CD14-positive monocyte (primary cell): ENCODE measurements at regions not wholly inside any gene's neighbourhood (a gene's known extent, or its start where the extent isn't known, plus 50 kb on each side); places are given as distances from the start of the nearest gene placed in this dataset.

ENCODE experiments used
- DNase-seq, 3 donors: peaks; one replicate each; pipeline ENCODE4 v3.0.0-alpha.2; 2011 to 2022
- H2AFZ ChIP-seq: 2 replicates; pipeline ENCODE4 v1.6.0; 2012; ENCODE audit warnings: mild to moderate bottlenecking, low read depth, low read length, inconsistent platforms; ENCODE audit not compliant: insufficient read depth, poor library complexity, severe bottlenecking
- H3K27ac ChIP-seq, 2 donors: 1 replicate in 1 of 2; 2 replicates in 1 of 2; pipeline ENCODE4 v1.5.1; 2012 to 2013; ENCODE audit warnings: low read length in 2 of 2, control low read depth in 1 of 2, inconsistent platforms in 1 of 2, low read depth in 1 of 2, mild to moderate bottlenecking in 1 of 2
- H3K27me3 ChIP-seq, 2 donors: one replicate each; pipeline versions ENCODE4 v1.6.0 to v1.6.1; 2011 to 2013; ENCODE audit warnings: low read length in 2 of 2; ENCODE audit not compliant: control insufficient read depth in 2 of 2, insufficient read depth in 2 of 2
- H3K36me3 ChIP-seq, 2 donors: replicated peaks in 1 of 2; 1 replicate in 1 of 2; 2 replicates in 1 of 2; pipeline versions ENCODE4 v1.5.1 to v1.6.1; 2012 to 2013; ENCODE audit warnings: low read length in 2 of 2, control low read depth in 1 of 2, inconsistent platforms in 1 of 2, mild to moderate bottlenecking in 1 of 2; ENCODE audit not compliant: insufficient read depth in 2 of 2, control insufficient read depth in 1 of 2
- H3K4me1 ChIP-seq, 2 donors: 1 replicate in 1 of 2; 2 replicates in 1 of 2; pipeline versions ENCODE4 v1.5.1 to v1.6.1; 2012 to 2013; ENCODE audit warnings: low read length in 2 of 2, control low read depth in 1 of 2, inconsistent platforms in 1 of 2, mild to moderate bottlenecking in 1 of 2, moderate library complexity in 1 of 2; ENCODE audit not compliant: insufficient read depth in 2 of 2, control insufficient read depth in 1 of 2
- H3K4me2 ChIP-seq: replicated peaks from 2 replicates; pipeline ENCODE3; 2012; ENCODE audit warnings: low read length, moderate library complexity, mild to moderate bottlenecking; ENCODE audit not compliant: poor library complexity, severe bottlenecking; ENCODE audit errors: extremely low read depth
- H3K4me3 ChIP-seq, 3 experiments: fragments of 200-600 bp in 1 of 3; sonication (generic) in 1 of 3; replicated peaks in 1 of 3; 1 replicate in 2 of 3; 2 replicates in 1 of 3; pipeline ENCODE4 v1.5.1; 2011 to 2013; ENCODE audit warnings: low read length in 3 of 3, mild to moderate bottlenecking in 3 of 3, control low read depth in 2 of 3, low read depth in 2 of 3, inconsistent platforms in 1 of 3, moderate library complexity in 1 of 3
- H3K79me2 ChIP-seq: 2 replicates; pipeline ENCODE4 v1.6.0; 2012; ENCODE audit warnings: mild to moderate bottlenecking, control low read depth, inconsistent platforms, low read length, moderate library complexity; ENCODE audit not compliant: insufficient read depth
- H3K9ac ChIP-seq: 2 replicates; pipeline ENCODE4 v1.6.0; 2017; ENCODE audit warnings: low read length, mild to moderate bottlenecking; ENCODE audit not compliant: insufficient read depth, poor library complexity, severe bottlenecking
- H3K9me3 ChIP-seq, 2 donors: replicated peaks in 1 of 2; 1 replicate in 1 of 2; 2 replicates in 1 of 2; pipeline versions ENCODE4 v1.5.1 to v1.6.1; 2012 to 2013; ENCODE audit warnings: low read length in 2 of 2, control low read depth in 1 of 2; ENCODE audit not compliant: control insufficient read depth in 1 of 2, insufficient read depth in 1 of 2
- H4K20me1 ChIP-seq: 2 replicates; pipeline ENCODE4 v1.6.0; 2012; ENCODE audit warnings: mild to moderate bottlenecking, low read length, control low read depth, moderate library complexity; ENCODE audit not compliant: insufficient read depth
- H3K27ac Mint-ChIP-seq, 7 donors: one replicate each; pipeline ENCODE4 v1.8.0; 2020; ENCODE audit warnings: mild to moderate bottlenecking in 7 of 7, mixed read lengths in 7 of 7, moderate library complexity in 6 of 7, inconsistent platforms in 2 of 7
- H3K27me3 Mint-ChIP-seq, 3 donors: one replicate each; pipeline ENCODE4 v1.8.0; 2021 to 2022; ENCODE audit warnings: low read depth in 3 of 3, mild to moderate bottlenecking in 3 of 3, mixed read lengths in 3 of 3, moderate library complexity in 3 of 3, inconsistent platforms in 1 of 3
- H3K36me3 Mint-ChIP-seq, 2 donors: one replicate each; pipeline ENCODE4 v1.8.0; 2020; ENCODE audit warnings: mixed read lengths in 2 of 2, inconsistent platforms in 1 of 2, mild to moderate bottlenecking in 1 of 2
- H3K4me1 Mint-ChIP-seq: one replicate; pipeline ENCODE4 v1.8.0; 2020; ENCODE audit warnings: mild to moderate bottlenecking, mixed read lengths
- H3K4me3 Mint-ChIP-seq, 2 donors: one replicate each; pipeline ENCODE4 v1.8.0; 2020; ENCODE audit warnings: mild to moderate bottlenecking in 2 of 2, mixed read lengths in 2 of 2, moderate library complexity in 1 of 2
- H3K9me3 Mint-ChIP-seq, 7 donors: one replicate each; pipeline ENCODE4 v1.8.0; 2020 to 2022; ENCODE audit warnings: mixed read lengths in 7 of 7, mild to moderate bottlenecking in 6 of 7, moderate library complexity in 6 of 7, inconsistent platforms in 2 of 7
- WGBS: methylation state at CpG from one replicate; pipeline ENCODE4 v1.1.5; 2013; ENCODE audit warnings: missing lambda C conversion rate; ENCODE audit not compliant: insufficient coverage; 5-methylcytosine and 5-hydroxymethylcytosine counted together
- intact Hi-C, 2 donors: fragments of 100-400 bp; cut with micrococcal nuclease; formaldehyde crosslinking; loops; one replicate each; pipeline versions ENCODE4 v1.15.0 to v1.15.1; 2023
- TF ChIP-seq, protein P1 (sequence below): fragments of 200-600 bp; IDR thresholded peaks from one replicate; pipeline ENCODE4 v1.8.0; 2022; ENCODE audit warnings: antibody characterized with exemption, mild to moderate bottlenecking

DNA sequence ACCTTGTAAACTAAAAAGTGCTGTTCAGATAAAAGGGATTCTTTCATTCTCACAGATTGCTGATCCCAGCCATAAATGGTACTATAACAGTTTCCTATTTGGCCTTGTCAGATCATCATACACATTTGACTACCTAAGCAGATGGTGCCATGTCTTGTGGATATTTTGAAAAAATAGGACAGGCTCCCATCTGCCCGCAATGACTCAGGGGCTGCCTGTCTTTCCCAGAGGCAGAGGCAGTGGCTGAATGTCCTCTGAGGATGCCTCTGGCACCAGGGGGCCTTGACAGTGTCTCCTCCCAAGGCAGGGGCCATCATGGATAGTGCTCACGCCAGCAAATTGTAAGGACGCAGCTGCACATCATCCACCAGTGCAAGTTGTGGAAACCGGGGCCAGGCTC lies 323.0 kb upstream of the PODXL start:
- no peaks in the 10 kb centered on the region for H3K79me2 ChIP-seq
- 86% methylated on average over 4 of the region's 4 CpGs for WGBS
- H3K4me3 ChIP-seq = no peak overlapping the region
- no peaks in the 10 kb centered on the region for H3K9me3 ChIP-seq
- H3K4me2 ChIP-seq = no peak overlapping the region
- H3K36me3 Mint-ChIP-seq = no peaks in the 10 kb centered on the region
- H4K20me1 ChIP-seq = no peaks in the 10 kb centered on the region
- H3K4me3 Mint-ChIP-seq = no peak overlapping the region
- H3K4me1 ChIP-seq = no peaks in the 10 kb centered on the region
- H3K27me3 Mint-ChIP-seq = peaks cover 0 to 4% (median 4%) of the 10 kb centered on the region in 3 donors
- no peaks in the 10 kb centered on the region for H3K4me1 Mint-ChIP-seq
- H3K36me3 ChIP-seq = no peaks in the 10 kb centered on the region
- no peak overlapping the region for H3K27ac Mint-ChIP-seq
- TF ChIP-seq, protein P1, sequence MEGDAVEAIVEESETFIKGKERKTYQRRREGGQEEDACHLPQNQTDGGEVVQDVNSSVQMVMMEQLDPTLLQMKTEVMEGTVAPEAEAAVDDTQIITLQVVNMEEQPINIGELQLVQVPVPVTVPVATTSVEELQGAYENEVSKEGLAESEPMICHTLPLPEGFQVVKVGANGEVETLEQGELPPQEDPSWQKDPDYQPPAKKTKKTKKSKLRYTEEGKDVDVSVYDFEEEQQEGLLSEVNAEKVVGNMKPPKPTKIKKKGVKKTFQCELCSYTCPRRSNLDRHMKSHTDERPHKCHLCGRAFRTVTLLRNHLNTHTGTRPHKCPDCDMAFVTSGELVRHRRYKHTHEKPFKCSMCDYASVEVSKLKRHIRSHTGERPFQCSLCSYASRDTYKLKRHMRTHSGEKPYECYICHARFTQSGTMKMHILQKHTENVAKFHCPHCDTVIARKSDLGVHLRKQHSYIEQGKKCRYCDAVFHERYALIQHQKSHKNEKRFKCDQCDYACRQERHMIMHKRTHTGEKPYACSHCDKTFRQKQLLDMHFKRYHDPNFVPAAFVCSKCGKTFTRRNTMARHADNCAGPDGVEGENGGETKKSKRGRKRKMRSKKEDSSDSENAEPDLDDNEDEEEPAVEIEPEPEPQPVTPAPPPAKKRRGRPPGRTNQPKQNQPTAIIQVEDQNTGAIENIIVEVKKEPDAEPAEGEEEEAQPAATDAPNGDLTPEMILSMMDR = no peak
- no peak overlapping the region for H2AFZ ChIP-seq
- peaks cover 0 to 2% (median 0%) of the 10 kb centered on the region in 7 donors for H3K9me3 Mint-ChIP-seq
- intact Hi-C loops = no loop called here
- no peak overlapping the region for H3K27ac ChIP-seq
- no peaks in the 10 kb centered on the region for H3K27me3 ChIP-seq
- DNase-seq = no peak
- no peak overlapping the region for H3K9ac ChIP-seq

DNA sequence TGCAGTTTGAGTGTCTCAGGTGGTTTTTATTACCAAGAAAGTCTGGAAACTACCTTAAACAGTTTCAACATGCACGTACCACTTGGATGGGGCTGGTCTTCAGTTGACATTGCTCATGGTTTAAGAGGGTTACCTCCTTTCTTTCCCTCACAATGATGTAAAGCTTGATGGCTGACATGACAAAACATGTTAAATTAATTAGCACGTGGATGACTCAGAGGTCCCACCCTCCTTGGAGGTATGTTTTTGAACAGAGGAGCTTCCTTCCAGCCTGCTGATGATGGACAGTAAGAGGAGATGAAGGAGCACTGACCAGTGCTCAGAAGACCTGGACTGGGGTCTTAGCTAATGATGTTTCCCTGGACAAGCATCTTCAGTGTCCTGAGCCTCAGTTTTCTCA lies 322.3 kb upstream of the PODXL start:
- no peak overlapping the region for H3K4me3 Mint-ChIP-seq
- Histone ChIP-seq H3K4me1 (no peaks in the 10 kb centered on the region), H2AFZ (no peak overlapping the region), H3K9me3 (no peaks in the 10 kb centered on the region), H3K36me3 (no peaks in the 10 kb centered on the region), H4K20me1 (no peaks in the 10 kb centered on the region), H3K4me2 (no peak overlapping the region), H3K79me2 (no peaks in the 10 kb centered on the region), H3K4me3 (no peak overlapping the region), H3K27ac (no peak overlapping the region), H3K9ac (no peak overlapping the region), H3K27me3 (no peaks in the 10 kb centered on the region)
- H3K27me3 Mint-ChIP-seq = peaks cover 0 to 4% (median 4%) of the 10 kb centered on the region in 3 donors
- TF ChIP-seq, protein P1 = no peak
- H3K4me1 Mint-ChIP-seq = no peaks in the 10 kb centered on the region
- intact Hi-C loops = no loop called here
- no peaks in the 10 kb centered on the region for H3K36me3 Mint-ChIP-seq
- WGBS = no CpG with 5 or more reads among the region's 2 CpGs
- no peak overlapping the region for H3K27ac Mint-ChIP-seq
- DNase-seq = no peak
- H3K9me3 Mint-ChIP-seq = peaks cover 0 to 2% (median 0%) of the 10 kb centered on the region in 7 donors
